Esophagus muscularis mucosa (tissue), 4 donors: ENCODE measurements at regions not wholly inside any gene's neighbourhood (a gene's known extent, or its start where the extent isn't known, plus 50 kb on each side); places are given as distances from the start of the nearest gene placed in this dataset.

Experiments
- DNase-seq: peaks from one replicate; pipeline ENCODE4 v3.0.0-alpha.2; 2017; ENCODE audit errors: extremely low spot score
- H3K27ac ChIP-seq, 4 donors: fragments of 200-600 bp; sonication (generic); replicated peaks in 1 of 4; 1 replicate in 3 of 4; 2 replicates in 1 of 4; pipeline ENCODE4 v1.5.1; 2016 to 2019; ENCODE audit warnings: mild to moderate bottlenecking in 1 of 4
- H3K27me3 ChIP-seq, 4 donors: fragments of 200-600 bp; sonication (generic); one replicate each; pipeline versions ENCODE4 v1.5.1 to v1.6.0; 2016 to 2019
- H3K36me3 ChIP-seq, 4 donors: fragments of 200-600 bp; sonication (generic); one replicate each; pipeline ENCODE4 v1.5.1; 2016 to 2019
- H3K4me1 ChIP-seq, 4 donors: fragments of 200-600 bp; sonication (generic); one replicate each; pipeline ENCODE4 v1.5.1; 2016 to 2019
- H3K4me3 ChIP-seq, 4 donors: fragments of 200-600 bp; sonication (generic); 1 replicate in 2 of 4; 2 replicates in 2 of 4; pipeline ENCODE4 v1.5.1; 2016 to 2019; ENCODE audit warnings: mild to moderate bottlenecking in 4 of 4, moderate library complexity in 1 of 4
- H3K9me3 ChIP-seq, 4 donors: fragments of 200-600 bp; sonication (generic); 1 replicate in 3 of 4; 2 replicates in 1 of 4; pipeline ENCODE4 v1.5.1; 2016 to 2019
- EP300 ChIP-seq: sonication (generic); formaldehyde crosslinking; IDR thresholded peaks from one replicate; pipeline ENCODE4 v1.6.1; 2017; ENCODE audit warnings: antibody characterized with exemption
- POLR2A ChIP-seq: fragments of 450-650 bp; IDR thresholded peaks from one replicate; pipeline ENCODE4 v1.6.1; 2017; ENCODE audit warnings: antibody characterized with exemption, moderate library complexity, mild to moderate bottlenecking, low read depth
- POLR2AphosphoS5 ChIP-seq, 2 donors: sonication (generic); formaldehyde crosslinking; IDR thresholded peaks; one replicate each; pipeline ENCODE4 v1.6.1; 2017; ENCODE audit warnings: antibody characterized with exemption in 2 of 2
- WGBS: methylation state at CpG from one replicate; pipeline ENCODE4 v1.1.5; 2018; 5-methylcytosine and 5-hydroxymethylcytosine counted together
- intact Hi-C: fragments of 100-400 bp; cut with DNase I; formaldehyde crosslinking; loops from one replicate; pipeline ENCODE4 v1.15.1; 2023
- TF ChIP-seq, protein P1 (sequence below), 3 experiments: fragments of 200-600 bp in 2 of 3; fragments of 450-650 bp in 1 of 3; sonication (generic) in 2 of 3; IDR thresholded peaks; one replicate each; pipeline ENCODE4 v1.5.1; 2017 to 2019; ENCODE audit warnings: antibody characterized with exemption in 3 of 3, mild to moderate bottlenecking in 2 of 3, moderate library complexity in 1 of 3

DNA sequence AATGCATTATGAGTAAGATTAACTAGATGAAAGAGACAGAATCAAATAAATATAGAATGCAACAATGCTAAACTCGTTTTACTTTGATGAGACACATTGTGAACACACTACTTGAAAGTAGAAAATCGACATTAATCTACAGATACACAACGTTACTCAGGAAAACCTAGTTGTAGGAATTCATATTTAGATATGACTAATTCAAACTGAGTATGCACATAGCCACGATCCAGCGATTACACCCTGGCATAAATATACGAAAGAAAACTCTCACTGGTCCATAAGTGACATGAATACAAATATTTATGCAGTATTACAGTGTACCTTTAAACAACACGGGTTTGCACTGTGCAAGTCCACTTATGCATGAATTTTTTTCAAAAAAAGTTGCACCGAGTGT, 485.6 kb downstream of the TMX3 start:
- no peak for DNase-seq
- TF ChIP-seq, protein P1, sequence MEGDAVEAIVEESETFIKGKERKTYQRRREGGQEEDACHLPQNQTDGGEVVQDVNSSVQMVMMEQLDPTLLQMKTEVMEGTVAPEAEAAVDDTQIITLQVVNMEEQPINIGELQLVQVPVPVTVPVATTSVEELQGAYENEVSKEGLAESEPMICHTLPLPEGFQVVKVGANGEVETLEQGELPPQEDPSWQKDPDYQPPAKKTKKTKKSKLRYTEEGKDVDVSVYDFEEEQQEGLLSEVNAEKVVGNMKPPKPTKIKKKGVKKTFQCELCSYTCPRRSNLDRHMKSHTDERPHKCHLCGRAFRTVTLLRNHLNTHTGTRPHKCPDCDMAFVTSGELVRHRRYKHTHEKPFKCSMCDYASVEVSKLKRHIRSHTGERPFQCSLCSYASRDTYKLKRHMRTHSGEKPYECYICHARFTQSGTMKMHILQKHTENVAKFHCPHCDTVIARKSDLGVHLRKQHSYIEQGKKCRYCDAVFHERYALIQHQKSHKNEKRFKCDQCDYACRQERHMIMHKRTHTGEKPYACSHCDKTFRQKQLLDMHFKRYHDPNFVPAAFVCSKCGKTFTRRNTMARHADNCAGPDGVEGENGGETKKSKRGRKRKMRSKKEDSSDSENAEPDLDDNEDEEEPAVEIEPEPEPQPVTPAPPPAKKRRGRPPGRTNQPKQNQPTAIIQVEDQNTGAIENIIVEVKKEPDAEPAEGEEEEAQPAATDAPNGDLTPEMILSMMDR (IDR thresholded peaks at IDR 0.05) = no peak
- TF ChIP-seq POLR2A (no peak), EP300 (no peak), POLR2AphosphoS5 (IDR thresholded peaks at IDR 0.05) (no peak)
- intact Hi-C loops = no loop called here
- no peaks in the 10 kb centered on the region for H3K36me3 ChIP-seq
- no peaks in the 10 kb centered on the region for H3K9me3 ChIP-seq
- H3K4me3 ChIP-seq = no peak overlapping the region
- H3K27ac ChIP-seq = no peak overlapping the region
- 77% methylated on average over 8 of the region's 8 CpGs for WGBS
- no peaks in the 10 kb centered on the region for H3K27me3 ChIP-seq
- H3K4me1 ChIP-seq = no peaks in the 10 kb centered on the region

DNA sequence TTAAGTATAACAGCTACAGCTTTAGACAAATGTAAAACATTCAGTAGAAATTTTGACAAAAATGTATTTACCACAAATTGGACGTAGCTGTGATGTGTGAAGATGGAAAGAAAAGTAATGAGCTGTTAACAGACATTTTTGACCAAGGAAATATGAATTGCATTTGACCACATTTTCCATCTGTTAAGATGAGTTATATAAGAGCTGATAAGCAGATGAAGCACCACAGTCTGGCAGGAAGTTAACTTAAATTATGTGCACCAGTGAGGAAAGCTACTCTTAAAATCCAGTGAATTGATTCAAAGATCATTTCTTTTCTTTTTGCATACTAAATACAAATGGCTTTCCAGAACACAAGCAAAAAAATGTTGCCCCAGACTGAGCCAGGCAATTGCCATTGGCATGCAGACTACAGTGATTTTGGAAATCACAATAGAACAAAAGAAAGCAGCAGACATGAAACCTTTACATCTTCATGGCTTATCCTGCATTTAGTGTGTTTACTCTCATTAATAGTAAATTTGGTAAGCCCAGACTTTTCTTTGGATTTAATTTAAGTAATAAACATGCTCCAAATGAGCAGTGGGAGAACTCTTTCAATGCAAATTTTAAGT, 493.7 kb downstream of the TMX3 start:
- Histone ChIP-seq H3K4me3 (no peak overlapping the region), H3K9me3 (no peaks in the 10 kb centered on the region), H3K27ac (no peak overlapping the region), H3K4me1 (no peaks in the 10 kb centered on the region), H3K27me3 (no peaks in the 10 kb centered on the region), H3K36me3 (no peaks in the 10 kb centered on the region)
- DNase-seq = no peak
- intact Hi-C loops = no loop called here
- 21% methylated on average over 1 of the region's 1 CpG for WGBS
- TF ChIP-seq, protein P1 (IDR thresholded peaks at IDR 0.05) = no peak
- TF ChIP-seq POLR2AphosphoS5 (IDR thresholded peaks at IDR 0.05) (no peak), EP300 (no peak), POLR2A (no peak)

DNA sequence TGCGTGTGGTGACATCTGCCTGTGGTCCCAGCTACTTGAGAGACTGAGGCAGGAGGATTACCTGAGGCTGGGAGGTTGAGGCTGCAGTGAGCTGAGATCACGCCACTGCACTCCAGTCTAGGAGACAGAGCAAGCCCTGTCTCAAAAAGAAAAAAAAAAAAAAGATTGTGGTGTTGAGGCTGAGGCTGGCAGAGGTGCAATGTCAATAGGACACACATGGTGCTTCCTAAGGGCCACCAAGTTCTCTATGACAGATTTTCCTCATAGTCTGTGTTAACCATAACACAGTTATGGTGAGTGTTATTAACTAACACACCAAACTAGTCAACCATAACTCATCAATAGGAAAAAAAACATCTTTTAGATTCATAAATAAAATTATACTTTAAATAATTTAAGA, 494.4 kb downstream of the TMX3 start:
- 98% methylated on average over 2 of the region's 2 CpGs for WGBS

DNA sequence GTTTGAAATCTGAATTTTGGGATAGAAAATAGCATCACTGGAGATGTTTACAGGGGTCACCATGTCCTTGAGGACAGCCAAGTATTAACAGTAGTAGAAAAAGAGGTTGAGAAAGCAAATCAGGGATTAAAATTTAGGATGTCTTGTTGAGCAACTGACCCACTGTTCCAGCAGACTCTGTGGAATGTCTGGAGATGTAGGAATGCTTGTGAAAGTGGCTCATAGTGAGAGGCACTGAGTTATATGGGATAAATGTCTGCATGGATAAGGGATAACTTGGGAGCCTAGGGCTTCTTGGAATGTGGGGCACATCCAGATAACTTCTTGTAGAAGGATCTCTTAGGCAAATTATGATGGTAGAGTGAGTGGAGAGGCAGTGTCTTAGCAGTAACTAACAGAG, 495.0 kb downstream of the TMX3 start:
- TF ChIP-seq, protein P1 (IDR thresholded peaks at IDR 0.05) = no peak
- TF ChIP-seq EP300 (no peak), POLR2AphosphoS5 (IDR thresholded peaks at IDR 0.05) (no peak), POLR2A (no peak)
- no peak for DNase-seq
- no peak overlapping the region for H3K27ac ChIP-seq
- intact Hi-C loops = no loop called here
- H3K27me3 ChIP-seq = no peaks in the 10 kb centered on the region
- no peaks in the 10 kb centered on the region for H3K36me3 ChIP-seq
- no peak overlapping the region for H3K4me3 ChIP-seq
- H3K4me1 ChIP-seq = no peaks in the 10 kb centered on the region
- no peaks in the 10 kb centered on the region for H3K9me3 ChIP-seq

More for the DNA sequence above, 494.4 kb downstream of the TMX3 start:
- TF ChIP-seq EP300 = no peak
- no peak for TF ChIP-seq POLR2AphosphoS5 (IDR thresholded peaks at IDR 0.05)
- TF ChIP-seq, protein P1 (IDR thresholded peaks at IDR 0.05) = no peak
- no peak for TF ChIP-seq POLR2A
- Histone ChIP-seq H3K27me3 (no peaks in the 10 kb centered on the region), H3K27ac (no peak overlapping the region), H3K36me3 (no peaks in the 10 kb centered on the region), H3K4me1 (no peaks in the 10 kb centered on the region), H3K9me3 (no peaks in the 10 kb centered on the region), H3K4me3 (no peak overlapping the region)
- DNase-seq = no peak
- intact Hi-C loops = no loop called here

DNA sequence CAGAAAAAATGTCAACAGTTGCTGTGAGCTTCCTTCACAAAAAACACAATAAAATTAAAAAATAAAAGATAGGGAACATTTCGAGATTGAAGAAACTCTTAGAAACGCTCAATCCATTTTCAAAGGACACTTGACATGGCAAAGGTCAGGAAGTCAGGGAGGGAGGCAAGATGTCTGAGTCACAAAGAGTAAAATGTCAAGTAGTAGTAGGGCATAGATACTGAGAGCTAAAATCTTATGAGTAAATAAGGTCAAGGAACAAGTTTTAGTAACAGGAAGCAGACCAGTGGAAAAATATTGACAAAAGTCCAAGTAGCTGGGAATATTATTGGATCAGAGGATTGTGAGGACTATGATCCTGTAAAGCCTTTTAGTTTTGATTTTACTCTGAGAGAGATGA, 495.6 kb downstream of the TMX3 start:
- H3K4me1 ChIP-seq = no peaks in the 10 kb centered on the region
- no peak for DNase-seq
- H3K36me3 ChIP-seq = no peaks in the 10 kb centered on the region
- intact Hi-C loops = no loop called here
- no peaks in the 10 kb centered on the region for H3K27me3 ChIP-seq
- WGBS = 79% methylated on average over 2 of the region's 2 CpGs
- no peaks in the 10 kb centered on the region for H3K9me3 ChIP-seq
- no peak overlapping the region for H3K4me3 ChIP-seq
- TF ChIP-seq, protein P1 (IDR thresholded peaks at IDR 0.05) = no peak
- no peak for TF ChIP-seq POLR2A
- no peak for TF ChIP-seq EP300
- no peak for TF ChIP-seq POLR2AphosphoS5 (IDR thresholded peaks at IDR 0.05)
- no peak overlapping the region for H3K27ac ChIP-seq
